ENCODE measurements at regions not wholly inside any gene's neighbourhood (a gene's known extent, or its start where the extent isn't known, plus 50 kb on each side); places are given as distances from the start of the nearest gene placed in this dataset.
A peak's percentile ranks its signal among the peaks of the same experiment; 100 is the strongest.
"Not testable (repeated sequence)": the region's sequence is repeated elsewhere in the genome, so short reads cannot be mapped to it uniquely, and the experiment has no call there.

DNA sequence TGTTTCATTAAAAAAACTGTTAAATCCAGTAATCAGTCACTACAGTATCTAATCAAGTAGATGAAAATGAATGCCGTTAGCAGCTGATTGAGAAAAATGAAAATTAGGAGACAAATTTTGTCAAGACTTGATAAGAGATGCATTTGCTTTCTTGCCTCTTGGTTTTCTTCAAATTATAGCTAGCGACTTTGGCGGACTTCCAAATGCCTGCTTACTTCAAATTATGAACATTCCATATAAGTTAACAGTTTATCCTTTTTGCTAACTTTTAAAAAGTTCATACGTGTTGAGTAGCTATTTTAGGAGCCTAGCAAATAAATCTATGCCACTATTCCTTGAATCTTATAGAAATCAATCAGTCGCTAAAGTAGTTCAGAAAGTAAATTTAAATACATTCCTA, 58.8 kb downstream of the PPP4R3C start:
- no peak for DNase-seq

DNA sequence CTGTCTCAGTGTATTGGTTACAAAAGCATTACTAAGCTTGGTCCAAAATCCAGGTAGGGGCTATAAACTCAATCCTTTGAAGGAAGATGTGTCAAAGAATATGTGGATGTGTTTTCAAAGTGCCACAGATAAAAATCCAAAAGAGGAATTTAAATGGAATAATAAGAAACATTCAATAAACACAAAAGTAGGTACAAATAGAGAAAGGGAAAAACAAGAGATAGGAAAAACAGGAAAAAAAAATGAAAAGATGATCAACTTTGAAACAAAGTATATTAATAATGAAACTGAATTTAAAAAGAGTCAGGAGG, 64.0 kb downstream of the PPP4R3C start:
- no peak for DNase-seq

DNA sequence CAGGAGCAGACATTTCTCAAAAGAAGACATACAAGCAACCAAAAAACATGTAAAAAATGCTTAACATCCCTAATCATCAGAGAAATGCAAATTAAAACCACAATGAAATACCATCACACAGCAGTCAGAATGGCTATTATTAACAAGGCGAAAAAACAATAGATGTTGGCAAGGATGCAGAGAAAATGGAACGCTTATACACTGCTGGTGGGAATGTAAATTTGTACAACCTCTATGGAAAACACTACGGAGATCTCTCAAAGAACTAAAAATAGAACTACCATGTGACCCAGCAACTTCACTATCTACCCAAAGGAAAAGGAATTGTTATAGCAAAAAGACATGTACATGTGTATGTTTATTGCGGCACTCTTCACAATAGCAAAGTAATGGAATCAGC, 71.5 kb downstream of the PPP4R3C start:
- no peak for DNase-seq

DNA sequence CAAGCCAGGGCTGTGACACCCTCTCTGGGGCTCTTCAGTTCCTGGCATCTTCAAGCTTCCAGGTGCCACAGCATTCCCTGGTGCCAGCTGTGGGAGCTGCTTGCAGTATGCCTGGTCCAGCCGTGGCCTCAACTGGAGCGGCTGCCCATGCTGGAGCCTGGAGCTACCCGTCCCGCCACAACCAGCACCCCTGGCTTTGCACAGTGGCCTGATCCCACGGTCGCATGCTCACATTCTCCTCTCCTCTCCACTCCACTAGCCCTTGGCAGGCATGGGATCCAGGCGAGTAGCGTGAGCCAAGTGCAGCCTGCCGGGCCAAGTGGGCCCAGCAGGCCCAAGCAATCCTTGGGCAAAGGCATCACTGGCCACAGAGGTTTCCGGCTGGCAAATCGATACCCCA, 81.7 kb downstream of the PPP4R3C start:
- no peak for DNase-seq

DNA sequence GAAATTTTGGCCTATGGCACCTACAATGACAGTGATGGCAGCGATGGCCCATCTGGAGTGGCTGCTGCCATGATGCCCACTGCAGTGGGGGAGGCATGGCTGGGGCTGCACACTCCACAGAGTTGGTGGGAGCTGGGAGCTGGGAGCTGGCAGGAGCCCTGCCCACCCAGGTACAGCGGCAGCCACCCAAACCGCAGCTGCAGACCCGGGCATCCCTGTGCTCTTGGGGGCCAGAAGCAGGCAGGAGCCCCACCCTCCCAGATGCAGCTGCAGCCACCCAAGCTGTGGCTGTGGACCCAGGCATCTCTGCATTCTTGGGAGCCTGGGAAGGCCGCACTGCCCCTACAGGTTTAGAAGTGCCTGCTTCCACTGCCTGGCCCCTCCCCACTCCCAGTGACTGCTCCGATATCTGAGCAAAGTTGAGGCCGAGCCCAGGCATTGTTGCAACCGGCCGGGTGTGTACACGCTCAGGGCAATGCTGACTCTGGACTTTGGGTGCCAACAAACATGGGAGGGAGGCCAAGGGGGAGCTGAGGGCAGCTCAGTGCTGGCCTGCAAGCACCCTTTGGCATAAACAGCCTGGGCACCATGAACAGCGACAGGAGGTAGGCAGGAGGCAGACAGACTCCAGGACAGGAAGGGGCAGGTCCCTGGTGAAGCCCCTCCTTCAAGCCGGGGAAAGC, 82.8 kb downstream of the PPP4R3C start:
- no peak for DNase-seq

DNA sequence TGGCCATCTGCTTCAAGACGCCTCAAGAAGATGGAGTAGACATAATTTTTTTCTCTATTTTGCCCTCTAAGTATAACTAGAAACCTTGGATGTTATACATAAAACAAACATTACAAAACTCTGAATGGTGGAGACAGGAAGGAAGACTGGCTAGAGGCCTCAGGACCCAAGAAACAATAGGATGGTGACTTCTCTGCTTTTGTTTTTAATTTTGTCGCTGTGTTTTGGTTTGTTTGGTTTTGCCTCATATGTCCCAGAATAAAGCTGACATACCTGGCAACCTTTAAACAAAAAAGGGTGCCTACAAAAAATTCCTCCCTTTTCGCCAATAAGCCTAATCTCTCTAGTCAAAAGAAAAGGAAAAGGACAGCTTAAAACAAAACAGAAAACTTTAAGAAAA, 109.1 kb downstream of the PPP4R3C start:
- DNase-seq = no peak

DNA sequence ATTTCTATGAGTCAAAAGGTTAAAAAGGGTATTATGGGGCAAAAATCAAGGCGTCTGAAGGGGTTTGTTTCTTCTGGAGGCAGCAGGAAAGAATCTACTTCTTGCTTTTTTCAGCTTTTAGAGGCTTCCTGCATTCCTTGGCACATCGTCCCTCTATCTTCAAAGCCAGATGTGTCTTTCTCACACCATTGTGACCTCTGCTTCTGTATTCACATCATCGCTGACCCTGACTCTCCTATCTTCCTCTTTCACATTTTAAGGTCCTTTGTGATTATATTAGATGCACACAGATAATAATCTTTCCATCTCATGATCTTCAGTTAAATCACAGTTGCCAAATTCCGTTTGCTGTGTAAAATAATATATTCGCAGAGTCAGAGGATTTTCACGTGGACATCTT, 112.7 kb downstream of the PPP4R3C start:
- no peak for DNase-seq

DNA sequence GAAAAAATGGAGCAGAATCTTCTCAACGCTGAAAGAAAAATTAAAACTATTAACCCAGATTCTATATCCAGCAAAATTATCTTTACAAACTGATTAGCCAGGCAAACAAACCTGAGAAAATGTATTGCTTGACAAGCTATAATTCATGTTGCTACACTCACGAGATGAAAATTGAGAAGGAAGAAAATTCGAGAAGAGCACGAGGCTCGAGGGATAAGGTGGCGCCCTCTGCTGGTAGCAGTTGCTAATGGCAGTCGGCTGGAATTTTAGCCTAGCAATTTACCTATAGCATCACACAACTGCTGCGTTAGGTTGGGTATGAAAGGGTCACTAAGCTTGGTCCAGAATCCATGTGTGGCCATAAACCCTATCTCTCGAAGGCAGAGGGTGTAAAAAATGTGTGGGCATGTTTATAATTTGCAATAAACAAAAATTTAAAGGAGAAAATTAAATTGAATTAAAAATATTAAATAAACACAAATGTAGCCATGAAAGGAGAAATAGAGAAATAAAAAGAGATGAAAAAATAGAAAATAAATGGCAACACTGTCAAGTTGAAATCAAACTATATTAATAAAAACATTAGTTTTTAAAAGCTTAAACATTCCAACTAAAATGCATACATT, 126.6 kb downstream of the PPP4R3C start:
- DNase-seq = peak; percentile 50 to 76

DNA sequence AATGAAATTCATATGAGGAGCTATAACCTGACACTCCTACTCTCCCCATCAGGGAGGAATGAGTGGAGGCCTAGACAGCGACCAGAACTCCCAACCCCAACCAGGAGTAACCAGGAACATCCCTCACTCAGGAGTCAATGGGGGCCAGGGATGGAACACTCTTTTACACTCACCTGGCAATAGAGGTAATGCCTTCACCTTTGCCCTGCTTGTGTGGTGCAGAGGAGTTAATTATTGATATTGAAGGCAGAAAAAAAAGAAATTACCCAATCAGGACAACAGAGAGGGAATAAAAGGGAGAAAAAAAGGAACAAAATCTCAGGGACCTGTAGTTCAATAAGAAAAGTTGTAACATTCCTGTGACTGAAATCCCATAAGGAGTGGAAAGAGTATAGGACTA, 141.5 kb downstream of the PPP4R3C start:
- DNase-seq = no peak

DNA sequence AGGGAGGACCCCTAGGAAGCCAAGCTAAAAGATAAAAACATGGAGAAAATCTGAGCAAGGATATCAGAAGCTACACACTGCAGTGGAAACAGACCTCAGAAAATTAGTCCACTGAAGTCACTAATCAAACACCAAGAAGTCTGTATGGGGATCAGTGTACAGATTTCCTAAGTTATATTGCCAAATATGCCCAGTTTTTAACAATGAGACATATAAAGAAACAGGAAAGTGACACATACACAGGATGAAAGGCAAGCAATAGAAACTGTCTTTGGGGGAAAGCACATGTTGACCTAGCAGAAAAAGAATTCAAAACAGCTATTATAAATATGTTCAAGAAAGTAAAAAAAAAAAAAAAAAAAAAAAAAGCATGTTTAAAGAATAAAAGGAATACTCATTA, 153.7 kb downstream of the PPP4R3C start:
- DNase-seq = no peak

DNA sequence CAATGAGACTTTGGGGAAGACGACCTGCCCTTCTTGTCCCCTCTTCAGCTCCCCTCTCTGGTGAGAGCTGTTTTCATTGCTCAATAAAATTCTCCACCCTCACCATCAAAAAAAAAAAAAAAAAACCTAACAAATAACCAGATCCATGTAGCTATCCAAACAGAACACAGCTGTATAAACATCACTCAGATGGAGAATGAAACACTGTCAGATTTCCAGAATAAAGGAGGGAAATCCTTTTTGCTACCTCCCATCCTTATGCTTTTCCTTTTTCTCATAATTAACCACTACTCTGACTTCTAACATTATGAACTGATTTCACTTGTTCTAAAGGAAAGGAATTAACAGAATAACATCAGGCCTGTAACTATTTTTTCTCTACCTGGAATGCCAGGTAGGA, 155.6 kb downstream of the PPP4R3C start:
- peak in 1 of 2 experiments; percentile 57 for DNase-seq

DNA sequence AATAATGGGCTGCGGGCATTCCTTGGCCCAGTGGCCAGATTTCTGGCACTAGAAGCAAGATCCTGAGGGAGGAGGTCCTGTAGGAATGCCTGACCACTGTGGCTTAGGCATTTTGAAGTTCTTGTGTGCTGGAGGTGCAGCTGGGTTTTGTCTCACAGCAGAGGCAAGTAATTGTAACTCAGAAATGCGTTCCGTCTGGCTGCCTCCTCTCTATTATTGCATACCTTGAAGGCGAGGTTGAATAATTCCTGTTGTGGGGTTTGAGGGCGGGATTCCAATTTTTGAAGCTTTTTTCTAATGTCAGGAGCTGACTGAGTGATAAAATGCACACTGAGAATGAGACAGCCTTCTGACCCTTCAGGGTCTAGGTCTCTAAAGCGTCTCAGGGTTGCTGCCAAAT, 170.6 kb downstream of the PPP4R3C start:
- not testable (repeated sequence) for DNase-seq

DNA sequence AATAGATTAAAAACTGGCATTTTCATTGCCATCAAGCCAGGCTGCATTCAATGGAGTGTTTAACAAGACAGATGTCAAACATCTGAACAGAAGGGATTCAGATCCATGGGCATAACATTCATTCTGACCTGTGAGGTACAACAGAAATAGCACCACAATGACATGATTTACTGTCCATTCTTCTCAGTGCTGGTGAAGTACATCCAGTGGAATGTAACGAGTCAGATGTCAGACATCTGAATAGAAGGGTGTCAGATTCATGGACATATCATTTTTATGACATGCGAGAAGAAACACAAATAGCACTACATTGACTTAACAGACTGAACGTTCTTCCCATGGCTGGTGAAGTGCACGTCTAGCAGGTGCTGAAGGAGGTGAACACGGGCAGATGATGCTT, 186.4 kb downstream of the PPP4R3C start:
- no peak for DNase-seq

DNA sequence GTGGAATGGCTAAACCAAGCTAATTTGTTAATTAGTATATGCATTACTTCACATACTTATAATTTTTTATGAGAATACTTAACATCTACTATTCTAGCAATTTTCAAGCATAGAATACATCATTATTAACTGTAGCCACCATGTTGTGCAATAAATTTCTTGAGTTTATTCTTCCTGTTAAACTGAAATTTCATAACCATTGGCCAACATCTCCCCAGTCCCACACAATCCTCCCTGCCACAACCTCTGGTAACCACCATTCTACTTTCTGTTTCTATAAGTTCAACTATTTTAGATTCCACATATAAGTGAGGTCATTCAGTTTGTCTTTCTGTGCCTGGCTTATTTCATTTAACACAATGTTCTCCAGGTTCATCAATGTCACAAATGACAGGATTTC, 208.5 kb downstream of the PPP4R3C start:
- DNase-seq = no peak

DNA sequence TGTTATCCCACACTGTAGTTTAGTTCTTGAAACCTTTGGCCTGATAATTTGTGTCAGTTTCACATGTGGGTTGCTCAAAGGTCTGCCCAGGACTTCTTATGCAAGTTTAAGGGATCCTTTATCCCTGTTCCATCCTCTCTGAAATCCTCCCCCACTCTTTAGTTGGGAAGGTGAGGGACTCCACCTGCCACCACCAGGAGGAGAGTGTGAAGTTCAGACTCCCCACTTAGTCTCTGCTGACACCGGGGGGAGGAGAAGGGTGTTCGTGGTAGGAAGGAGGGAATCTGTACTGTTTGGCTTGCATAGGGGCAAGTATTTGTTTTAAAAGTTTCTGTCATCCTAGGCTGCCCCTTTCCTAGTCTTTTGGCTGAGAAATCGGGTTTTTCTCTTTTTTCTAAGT, 211.8 kb downstream of the PPP4R3C start:
- DNase-seq = no peak

DNA sequence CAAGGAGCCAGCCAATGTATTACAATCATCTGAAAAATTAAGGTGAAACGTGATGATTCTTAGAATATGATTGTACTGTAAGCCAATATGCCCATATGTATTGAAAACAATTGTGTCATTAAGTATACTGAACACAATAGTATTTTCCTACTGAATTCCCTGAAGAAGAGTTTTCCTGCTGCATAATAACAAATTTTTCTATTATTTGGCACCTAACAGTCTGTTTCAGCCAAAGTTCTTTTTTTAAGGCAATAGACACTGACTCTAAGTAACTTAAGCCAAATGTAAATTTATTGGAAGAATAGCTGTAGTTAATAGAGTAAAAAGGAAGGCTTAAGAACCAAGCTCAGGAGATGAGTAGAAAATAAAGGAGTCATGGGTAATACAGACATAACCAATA, 220.6 kb downstream of the PPP4R3C start:
- no peak for DNase-seq

DNA sequence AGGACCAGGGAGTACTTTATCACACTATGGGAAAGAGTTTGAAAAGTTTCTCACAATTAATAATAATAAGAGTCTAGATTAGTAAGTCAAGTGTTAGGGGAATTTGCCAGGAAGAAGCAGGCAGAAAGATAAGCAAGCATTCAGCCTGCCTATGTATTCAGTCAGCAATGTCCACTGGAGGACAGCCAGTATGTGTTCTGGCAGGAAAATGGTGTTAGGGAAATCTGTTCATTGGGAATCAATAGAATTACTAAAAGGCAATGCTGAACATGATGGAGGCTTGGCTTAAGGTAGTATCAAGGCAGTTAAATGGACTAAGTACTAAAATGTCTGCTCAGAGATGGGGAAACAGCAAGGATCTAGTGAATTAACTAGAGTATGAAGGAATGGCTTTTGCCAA, 221.2 kb downstream of the PPP4R3C start:
- no peak for DNase-seq

DNA sequence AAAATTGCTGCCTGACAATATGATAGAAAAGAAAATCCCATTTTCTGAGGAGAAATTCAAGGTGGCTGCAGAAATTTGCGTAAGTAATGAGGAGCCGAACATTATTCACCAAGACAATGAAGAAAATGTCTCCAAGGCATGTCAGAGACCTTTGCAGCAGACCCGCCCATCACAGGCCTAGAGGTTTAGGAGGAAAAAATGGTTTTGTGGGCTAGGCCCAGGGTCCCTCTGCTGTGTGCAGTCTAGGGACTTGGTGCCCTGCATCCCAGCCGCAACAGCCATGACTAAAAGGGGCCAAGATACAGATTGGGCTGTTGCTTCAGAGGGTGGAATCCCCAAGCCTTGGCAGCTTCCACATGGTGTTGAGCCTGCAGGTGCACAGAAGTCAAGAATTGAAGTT, 223.1 kb downstream of the PPP4R3C start:
- DNase-seq = not testable (repeated sequence)

DNA sequence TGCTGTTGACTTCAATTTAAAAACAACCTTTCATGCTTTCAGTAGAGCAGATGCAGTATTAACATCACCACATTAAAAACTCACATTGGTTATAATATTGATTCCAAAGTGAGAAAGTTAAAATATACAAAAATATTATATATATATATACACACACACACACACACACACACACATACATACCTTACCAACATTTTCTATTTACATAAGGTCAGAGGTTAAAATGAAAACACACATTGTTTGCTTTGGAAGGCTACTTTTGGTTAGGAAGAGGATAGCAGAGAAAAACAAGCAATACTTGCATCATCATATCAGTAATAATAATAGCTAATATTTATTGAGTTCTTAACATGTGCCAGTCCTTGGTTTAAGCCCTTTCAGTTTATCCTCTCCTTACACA, 226.5 kb downstream of the PPP4R3C start:
- no peak for DNase-seq

DNA sequence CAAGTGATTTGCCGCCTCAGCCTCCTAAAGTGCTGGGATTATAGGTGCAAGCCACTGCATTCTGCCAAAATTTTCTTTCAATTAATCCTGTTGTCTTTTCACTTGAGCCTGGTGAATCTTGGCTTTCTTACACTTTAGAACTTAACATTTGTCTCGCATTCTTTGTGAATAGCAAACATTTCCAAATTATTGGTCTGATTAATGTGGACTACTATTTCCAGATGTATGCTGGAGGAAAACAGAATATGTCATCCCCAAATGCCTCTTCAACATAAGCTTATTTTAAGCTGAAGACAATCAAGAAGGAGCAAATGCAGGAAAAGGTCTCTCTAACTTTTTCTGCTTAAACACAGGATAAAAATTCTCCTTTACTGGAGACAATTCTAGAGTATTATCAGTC, 233.4 kb downstream of the PPP4R3C start:
- DNase-seq = no peak

DNA sequence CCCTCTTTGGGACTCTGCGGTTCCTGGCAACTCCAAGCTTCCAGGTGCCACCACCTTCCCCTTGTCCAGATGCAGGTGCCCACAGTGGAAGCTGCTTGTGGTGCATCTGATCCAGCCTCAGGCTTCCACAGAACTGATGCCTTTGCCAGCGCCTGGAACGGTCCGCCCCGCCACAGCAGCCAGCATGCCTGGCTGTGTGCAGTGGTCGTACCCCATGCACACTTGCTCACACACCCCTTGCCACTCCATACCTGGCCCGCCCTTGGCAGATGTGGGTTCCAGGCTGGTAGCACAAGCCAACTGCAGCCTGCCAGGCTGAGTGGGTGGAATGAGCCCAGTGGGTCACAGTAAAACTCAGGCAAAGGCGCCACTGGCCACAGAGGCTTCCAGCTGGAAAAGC, 240.5 kb downstream of the PPP4R3C start:
- DNase-seq = no peak

DNA sequence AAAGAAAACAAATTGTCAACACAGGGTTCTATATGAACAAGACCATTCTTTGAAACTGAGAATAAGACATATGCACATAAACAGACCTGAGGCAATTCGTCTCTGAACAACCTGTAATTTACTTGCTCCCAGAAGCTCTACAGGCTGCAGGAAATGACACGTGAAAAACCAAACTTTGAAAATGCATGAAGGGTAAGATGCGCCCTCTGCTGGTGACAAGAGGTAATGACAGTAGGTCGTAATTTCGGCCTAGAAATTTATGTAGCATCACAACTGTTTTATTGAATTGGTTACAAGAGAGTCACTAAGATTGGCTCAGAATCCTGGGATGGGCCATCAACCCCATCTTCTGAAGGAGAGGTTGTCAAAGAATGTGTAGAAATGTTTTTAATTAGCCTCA, 276.5 kb downstream of the PPP4R3C start:
- DNase-seq = peak; percentile 45 to 73

DNA sequence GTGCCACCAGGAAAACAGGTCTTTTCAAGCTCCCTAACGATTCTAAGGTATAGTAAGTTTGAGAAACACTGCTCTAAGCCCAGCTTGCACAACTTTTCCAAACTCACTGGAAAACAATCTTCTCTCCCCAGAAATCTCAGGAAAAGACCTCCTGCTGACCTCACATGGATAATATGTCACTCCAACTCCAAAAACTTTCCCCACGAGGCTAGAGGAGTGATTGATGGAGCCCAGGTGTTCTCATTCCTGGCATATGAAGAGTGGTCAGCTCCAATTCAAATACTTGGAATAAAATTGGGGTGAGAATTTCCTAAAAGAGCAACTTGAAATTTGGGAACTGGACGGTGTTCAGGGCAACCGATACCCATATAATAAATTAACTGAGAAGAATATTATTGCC, 299.9 kb downstream of the PPP4R3C start:
- DNase-seq = no peak

DNA sequence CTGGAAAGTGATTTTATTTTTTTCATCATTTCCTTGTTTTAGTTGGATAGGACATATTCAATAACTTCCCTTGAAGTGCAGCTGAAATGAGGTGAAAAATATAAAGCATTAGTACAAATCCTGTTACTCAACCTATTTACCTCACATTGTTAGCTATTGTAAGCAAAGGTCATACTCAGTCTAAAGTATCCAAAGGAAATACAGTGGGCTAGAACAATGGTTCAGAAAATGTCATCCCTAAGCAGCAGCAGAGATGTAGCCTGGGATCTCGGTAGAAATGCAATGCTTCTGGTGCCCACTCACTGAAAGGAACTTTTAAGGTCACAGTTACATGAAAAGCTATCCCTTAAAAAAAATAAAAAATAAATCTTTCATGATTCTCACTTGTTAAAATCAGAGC, 300.6 kb downstream of the PPP4R3C start:
- no peak for DNase-seq

DNA sequence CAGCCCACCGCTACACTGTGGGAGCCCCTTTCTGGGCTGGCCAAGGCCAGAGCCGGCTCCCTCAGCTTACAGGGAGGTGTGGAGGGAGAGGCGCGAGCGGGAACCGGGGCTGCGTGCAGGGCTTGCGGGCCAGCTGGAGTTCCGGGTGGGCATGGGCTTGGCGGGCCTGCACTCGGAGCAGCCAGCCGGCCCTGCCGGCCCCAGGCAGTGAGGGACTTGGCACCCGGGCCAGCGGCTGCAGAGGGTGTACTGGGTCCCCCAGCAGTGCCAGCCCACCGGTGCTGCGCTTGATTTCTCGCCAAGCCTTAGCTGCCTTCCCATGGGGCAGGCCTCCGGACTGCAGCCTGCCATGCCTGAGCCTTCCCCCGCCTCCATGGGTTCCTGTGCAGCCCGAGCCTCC, 306.2 kb downstream of the PPP4R3C start:
- not testable (repeated sequence) for DNase-seq

Data from NCI-H2081 (cell line).